ENCODE measurements at regions not wholly inside any gene's neighbourhood (a gene's known extent, or its start where the extent isn't known, plus 50 kb on each side); places are given as distances from the start of the nearest gene placed in this dataset.

GRCh38 chr10:20369863-20370736, 527.0 kb downstream of the NEBL start:
- CTCF ChIA-PET = no interaction called here

GRCh38 chr10:20363684-20364083, 533.4 kb downstream of the NEBL start:
- ChIA-PET POLR2A (no interaction called here), CTCF (no interaction called here)
- no peak overlapping the region for H3K4me3 ChIP-seq (ENCODE audit: low read depth, low read length)
- no peaks in the 10 kb centered on the region for H3K27me3 ChIP-seq (ENCODE audit: control insufficient read depth, insufficient read depth, low read length)
- H3K36me3 ChIP-seq (ENCODE audit: control insufficient read depth, insufficient read depth, low read length) = no peaks in the 10 kb centered on the region
- no peak for DNase-seq (ENCODE audit: low read depth)
- TF ChIP-seq CTCF (IDR thresholded peaks at IDR 0.05; ENCODE audit: insufficient read depth, low read depth, low read length) = no peak

More at GRCh38 chr10:20369863-20370736, 527.0 kb downstream of the NEBL start:
- Histone ChIP-seq H3K27me3 (ENCODE audit: control insufficient read depth, insufficient read depth, low read length) (no peaks in the 10 kb centered on the region), H3K36me3 (ENCODE audit: control insufficient read depth, insufficient read depth, low read length) (no peaks in the 10 kb centered on the region), H3K4me3 (ENCODE audit: low read depth, low read length) (no peak overlapping the region)
- POLR2A ChIA-PET = no interaction called here
- no peak for TF ChIP-seq CTCF (IDR thresholded peaks at IDR 0.05; ENCODE audit: insufficient read depth, low read depth, low read length)
- DNase-seq (ENCODE audit: low read depth) = no peak

GRCh38 chr10:20355915-20356314, 539.7 kb downstream of the PLXDC2 start:
- DNase-seq (ENCODE audit: low read depth) = no peak
- TF ChIP-seq CTCF (IDR thresholded peaks at IDR 0.05; ENCODE audit: insufficient read depth, low read depth, low read length) = no peak
- POLR2A ChIA-PET = no interaction called here
- no peak overlapping the region for H3K4me3 ChIP-seq (ENCODE audit: low read depth, low read length)
- H3K27me3 ChIP-seq (ENCODE audit: control insufficient read depth, insufficient read depth, low read length) = no peaks in the 10 kb centered on the region
- CTCF ChIA-PET = no interaction called here
- H3K36me3 ChIP-seq (ENCODE audit: control insufficient read depth, insufficient read depth, low read length) = no peaks in the 10 kb centered on the region

- no peaks in the 10 kb centered on the region for H3K36me3 ChIP-seq (ENCODE audit: control insufficient read depth, insufficient read depth, low read length)
- ChIA-PET POLR2A (no interaction called here), CTCF (no interaction called here)
- no peak overlapping the region for H3K4me3 ChIP-seq (ENCODE audit: low read depth, low read length)
- no peak for DNase-seq (ENCODE audit: low read depth)
- TF ChIP-seq CTCF (IDR thresholded peaks at IDR 0.05; ENCODE audit: insufficient read depth, low read depth, low read length) = no peak
- no peaks in the 10 kb centered on the region for H3K27me3 ChIP-seq (ENCODE audit: control insufficient read depth, insufficient read depth, low read length)
These were observed 538.8 kb downstream of the PLXDC2 start for GRCh38 chr10:20355011-20355410.

GRCh38 chr10:20354166-20354565, 537.9 kb downstream of the PLXDC2 start:
- ChIA-PET CTCF (no interaction called here), POLR2A (no interaction called here)
- H3K36me3 ChIP-seq (ENCODE audit: control insufficient read depth, insufficient read depth, low read length) = no peaks in the 10 kb centered on the region
- TF ChIP-seq CTCF (IDR thresholded peaks at IDR 0.05; ENCODE audit: insufficient read depth, low read depth, low read length) = no peak
- H3K4me3 ChIP-seq (ENCODE audit: low read depth, low read length) = no peak overlapping the region
- H3K27me3 ChIP-seq (ENCODE audit: control insufficient read depth, insufficient read depth, low read length) = no peaks in the 10 kb centered on the region
- DNase-seq (ENCODE audit: low read depth) = no peak
